Activated naive CD4-positive, alpha-beta T cell treated with anti-CD3 and anti-CD28 coated beads, Interleukin-2, amount 50 U/mL, for 16 hours (primary cell): ENCODE measurements at regions not wholly inside any gene's neighbourhood (a gene's known extent, or its start where the extent isn't known, plus 50 kb on each side); places are given as distances from the start of the nearest gene placed in this dataset.

ENCODE experiments used
- DNase-seq: peaks from one replicate; pipeline ENCODE4 v3.0.0-alpha.2; 2020

GRCh38 chr2:37809931-37810570, 115.0 kb upstream of the RMDN2 start:
- DNase-seq, result no peak

GRCh38 chr2:37812414-37812813, 112.7 kb upstream of the RMDN2 start:
- no peak for DNase-seq

GRCh38 chr2:37812941-37813730, 112.0 kb upstream of the RMDN2 start:
- no peak for DNase-seq

- no peak for DNase-seq
Observed at GRCh38 chr2:37816036-37816435, 109.1 kb upstream of the RMDN2 start.

GRCh38 chr2:37816686-37817085, 108.4 kb upstream of the RMDN2 start:
- DNase-seq, result no peak

GRCh38 chr2:37819186-37819585, 105.9 kb upstream of the RMDN2 start:
- DNase-seq, result no peak

GRCh38 chr2:37820471-37820986, 104.6 kb upstream of the RMDN2 start:
- no peak for DNase-seq

GRCh38 chr2:37825586-37825985, 99.5 kb upstream of the RMDN2 start:
- DNase-seq, result no peak

GRCh38 chr2:37826611-37827010, 98.5 kb upstream of the RMDN2 start:
- DNase-seq, result no peak

GRCh38 chr2:37827455-37827854, 97.6 kb upstream of the RMDN2 start:
- DNase-seq, result no peak

GRCh38 chr2:37827911-37828511, 97.1 kb upstream of the RMDN2 start:
- no peak for DNase-seq

GRCh38 chr2:37829202-37829601, 95.9 kb upstream of the RMDN2 start:
- no peak for DNase-seq

- DNase-seq, result no peak
Observed at GRCh38 chr2:37829616-37830395, 95.3 kb upstream of the RMDN2 start.

- no peak for DNase-seq
Observed at GRCh38 chr2:37830636-37831035, 94.5 kb upstream of the RMDN2 start.

- no peak for DNase-seq
Observed at GRCh38 chr2:37831081-37831780, 93.9 kb upstream of the RMDN2 start.

GRCh38 chr2:37832590-37833197, 92.4 kb upstream of the RMDN2 start:
- DNase-seq, result peak; percentile 82

GRCh38 chr2:37833423-37833822, 91.7 kb upstream of the RMDN2 start:
- DNase-seq, result no peak

- DNase-seq, result no peak
Observed at GRCh38 chr2:37836270-37836669, 88.8 kb upstream of the RMDN2 start.

GRCh38 chr2:37836711-37837110, 88.4 kb upstream of the RMDN2 start:
- no peak for DNase-seq

- DNase-seq, result no peak
Observed at GRCh38 chr2:37837628-37838328, 87.3 kb upstream of the RMDN2 start.

GRCh38 chr2:37838541-37839167, 86.4 kb upstream of the RMDN2 start:
- no peak for DNase-seq
